ENCODE measurements at regions not wholly inside any gene's neighbourhood (a gene's known extent, or its start where the extent isn't known, plus 50 kb on each side); places are given as distances from the start of the nearest gene placed in this dataset.

GRCh38 chr1:184185347-184185746 lies 133.8 kb downstream of the TSEN15 start:
- no peaks in the 10 kb centered on the region for H3K4me1 ChIP-seq (ENCODE audit: control insufficient read depth, low read length)
- H3K27me3 ChIP-seq (ENCODE audit: control insufficient read depth, low read length): no peaks in the 10 kb centered on the region
- H3F3A ChIP-seq (ENCODE audit: control insufficient read depth, insufficient read depth): no peaks in the 10 kb centered on the region
- H3K4me2 ChIP-seq (ENCODE audit: low read length): no peak overlapping the region
- no peak overlapping the region for H3K4me3 ChIP-seq (ENCODE audit: low read length)
- H4K20me1 ChIP-seq (ENCODE audit: control insufficient read depth, insufficient read depth, low read depth, low read length): no peaks in the 10 kb centered on the region
- no peaks in the 10 kb centered on the region for H3K79me2 ChIP-seq (ENCODE audit: control insufficient read depth, low read length)
- H3K27ac ChIP-seq (ENCODE audit: low read depth, low read length): no peak overlapping the region
- H3K36me3 ChIP-seq (ENCODE audit: control insufficient read depth, low read length): no peaks in the 10 kb centered on the region
- TF ChIP-seq CTCF (IDR thresholded peaks at IDR 0.05; ENCODE audit: low read depth, low read length, poor library complexity, severe bottlenecking) (no peak), EZH2phosphoT487 (IDR thresholded peaks at IDR 0.05; ENCODE audit: borderline replicate concordance, low read length) (no peak)
- no peaks in the 10 kb centered on the region for H3K9me3 ChIP-seq (ENCODE audit: control insufficient read depth, insufficient read depth, low read length)
- H3K9me2 ChIP-seq (replicated peaks; ENCODE audit: control insufficient read depth, low read length): no peaks in the 10 kb centered on the region

GRCh38 chr1:184186167-184186566 lies 134.6 kb downstream of the TSEN15 start:
- TF ChIP-seq CTCF (IDR thresholded peaks at IDR 0.05; ENCODE audit: low read depth, low read length, poor library complexity, severe bottlenecking) (no peak), EZH2phosphoT487 (IDR thresholded peaks at IDR 0.05; ENCODE audit: borderline replicate concordance, low read length) (no peak)
- no peaks in the 10 kb centered on the region for H3K79me2 ChIP-seq (ENCODE audit: control insufficient read depth, low read length)
- H3K36me3 ChIP-seq (ENCODE audit: control insufficient read depth, low read length): no peaks in the 10 kb centered on the region
- H3F3A ChIP-seq (ENCODE audit: control insufficient read depth, insufficient read depth): no peaks in the 10 kb centered on the region
- H3K4me3 ChIP-seq (ENCODE audit: low read length): no peak overlapping the region
- no peaks in the 10 kb centered on the region for H3K27me3 ChIP-seq (ENCODE audit: control insufficient read depth, low read length)
- H3K9me2 ChIP-seq (replicated peaks; ENCODE audit: control insufficient read depth, low read length): no peaks in the 10 kb centered on the region
- H3K9me3 ChIP-seq (ENCODE audit: control insufficient read depth, insufficient read depth, low read length): no peaks in the 10 kb centered on the region
- no peaks in the 10 kb centered on the region for H3K4me1 ChIP-seq (ENCODE audit: control insufficient read depth, low read length)
- no peaks in the 10 kb centered on the region for H4K20me1 ChIP-seq (ENCODE audit: control insufficient read depth, insufficient read depth, low read depth, low read length)
- H3K27ac ChIP-seq (ENCODE audit: low read depth, low read length): no peak overlapping the region
- H3K4me2 ChIP-seq (ENCODE audit: low read length): no peak overlapping the region

GRCh38 chr1:184187097-184187496 lies 135.6 kb downstream of the TSEN15 start:
- Histone ChIP-seq H3K4me1 (ENCODE audit: control insufficient read depth, low read length) (no peaks in the 10 kb centered on the region), H3K9me2 (replicated peaks; ENCODE audit: control insufficient read depth, low read length) (no peaks in the 10 kb centered on the region), H3K36me3 (ENCODE audit: control insufficient read depth, low read length) (no peaks in the 10 kb centered on the region), H3K4me2 (ENCODE audit: low read length) (no peak overlapping the region), H3K27me3 (ENCODE audit: control insufficient read depth, low read length) (no peaks in the 10 kb centered on the region), H3K9me3 (ENCODE audit: control insufficient read depth, insufficient read depth, low read length) (no peaks in the 10 kb centered on the region), H3K27ac (ENCODE audit: low read depth, low read length) (no peak overlapping the region), H3F3A (ENCODE audit: control insufficient read depth, insufficient read depth) (no peaks in the 10 kb centered on the region), H4K20me1 (ENCODE audit: control insufficient read depth, insufficient read depth, low read depth, low read length) (no peaks in the 10 kb centered on the region), H3K4me3 (ENCODE audit: low read length) (no peak overlapping the region), H3K79me2 (ENCODE audit: control insufficient read depth, low read length) (no peaks in the 10 kb centered on the region)
- no peak for TF ChIP-seq EZH2phosphoT487 (IDR thresholded peaks at IDR 0.05; ENCODE audit: borderline replicate concordance, low read length)
- TF ChIP-seq CTCF (IDR thresholded peaks at IDR 0.05; ENCODE audit: low read depth, low read length, poor library complexity, severe bottlenecking): no peak

GRCh38 chr1:184188037-184188436 lies 136.5 kb downstream of the TSEN15 start:
- H3K4me1 ChIP-seq (ENCODE audit: control insufficient read depth, low read length): no peaks in the 10 kb centered on the region
- no peak overlapping the region for H3K27ac ChIP-seq (ENCODE audit: low read depth, low read length)
- H3K4me2 ChIP-seq (ENCODE audit: low read length): no peak overlapping the region
- no peaks in the 10 kb centered on the region for H3K79me2 ChIP-seq (ENCODE audit: control insufficient read depth, low read length)
- H4K20me1 ChIP-seq (ENCODE audit: control insufficient read depth, insufficient read depth, low read depth, low read length): no peaks in the 10 kb centered on the region
- no peaks in the 10 kb centered on the region for H3K27me3 ChIP-seq (ENCODE audit: control insufficient read depth, low read length)
- no peaks in the 10 kb centered on the region for H3K9me3 ChIP-seq (ENCODE audit: control insufficient read depth, insufficient read depth, low read length)
- no peaks in the 10 kb centered on the region for H3K36me3 ChIP-seq (ENCODE audit: control insufficient read depth, low read length)
- TF ChIP-seq CTCF (IDR thresholded peaks at IDR 0.05; ENCODE audit: low read depth, low read length, poor library complexity, severe bottlenecking) (no peak), EZH2phosphoT487 (IDR thresholded peaks at IDR 0.05; ENCODE audit: borderline replicate concordance, low read length) (no peak)
- no peaks in the 10 kb centered on the region for H3K9me2 ChIP-seq (replicated peaks; ENCODE audit: control insufficient read depth, low read length)
- H3K4me3 ChIP-seq (ENCODE audit: low read length): no peak overlapping the region
- H3F3A ChIP-seq (ENCODE audit: control insufficient read depth, insufficient read depth): no peaks in the 10 kb centered on the region
